ENCODE measurements at regions not wholly inside any gene's neighbourhood (a gene's known extent, or its start where the extent isn't known, plus 50 kb on each side); places are given as distances from the start of the nearest gene placed in this dataset.

DNA sequence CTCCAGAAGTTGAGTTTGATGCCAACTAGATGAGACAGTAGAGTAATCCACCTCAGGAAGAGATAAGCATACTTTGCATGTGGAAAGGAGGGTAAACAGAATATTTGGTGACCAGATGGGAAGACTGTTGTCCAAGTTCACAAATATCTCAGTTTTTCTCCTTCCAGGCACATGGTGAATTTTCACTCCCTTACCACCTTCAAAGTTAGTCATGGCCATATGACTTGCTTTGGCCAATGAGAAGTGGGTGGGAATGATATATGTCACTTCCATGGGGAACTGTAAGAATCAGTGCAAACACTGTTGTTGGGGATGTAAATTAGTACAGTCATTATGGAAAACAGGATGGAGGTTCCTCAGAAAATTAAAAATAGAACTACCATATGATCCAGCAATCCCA, 105.8 kb downstream of the SPATA19 start:
- TF ChIP-seq, protein P1, sequence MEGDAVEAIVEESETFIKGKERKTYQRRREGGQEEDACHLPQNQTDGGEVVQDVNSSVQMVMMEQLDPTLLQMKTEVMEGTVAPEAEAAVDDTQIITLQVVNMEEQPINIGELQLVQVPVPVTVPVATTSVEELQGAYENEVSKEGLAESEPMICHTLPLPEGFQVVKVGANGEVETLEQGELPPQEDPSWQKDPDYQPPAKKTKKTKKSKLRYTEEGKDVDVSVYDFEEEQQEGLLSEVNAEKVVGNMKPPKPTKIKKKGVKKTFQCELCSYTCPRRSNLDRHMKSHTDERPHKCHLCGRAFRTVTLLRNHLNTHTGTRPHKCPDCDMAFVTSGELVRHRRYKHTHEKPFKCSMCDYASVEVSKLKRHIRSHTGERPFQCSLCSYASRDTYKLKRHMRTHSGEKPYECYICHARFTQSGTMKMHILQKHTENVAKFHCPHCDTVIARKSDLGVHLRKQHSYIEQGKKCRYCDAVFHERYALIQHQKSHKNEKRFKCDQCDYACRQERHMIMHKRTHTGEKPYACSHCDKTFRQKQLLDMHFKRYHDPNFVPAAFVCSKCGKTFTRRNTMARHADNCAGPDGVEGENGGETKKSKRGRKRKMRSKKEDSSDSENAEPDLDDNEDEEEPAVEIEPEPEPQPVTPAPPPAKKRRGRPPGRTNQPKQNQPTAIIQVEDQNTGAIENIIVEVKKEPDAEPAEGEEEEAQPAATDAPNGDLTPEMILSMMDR (conservative IDR thresholded peaks at IDR 0.05; ENCODE audit: low read depth, low read length) = no peak
- TF ChIP-seq, protein P2, sequence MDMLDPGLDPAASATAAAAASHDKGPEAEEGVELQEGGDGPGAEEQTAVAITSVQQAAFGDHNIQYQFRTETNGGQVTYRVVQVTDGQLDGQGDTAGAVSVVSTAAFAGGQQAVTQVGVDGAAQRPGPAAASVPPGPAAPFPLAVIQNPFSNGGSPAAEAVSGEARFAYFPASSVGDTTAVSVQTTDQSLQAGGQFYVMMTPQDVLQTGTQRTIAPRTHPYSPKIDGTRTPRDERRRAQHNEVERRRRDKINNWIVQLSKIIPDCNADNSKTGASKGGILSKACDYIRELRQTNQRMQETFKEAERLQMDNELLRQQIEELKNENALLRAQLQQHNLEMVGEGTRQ (IDR thresholded peaks at IDR 0.05; ENCODE audit: low read depth, low read length) = no peak
- TF ChIP-seq POLR2A (IDR thresholded peaks at IDR 0.05; ENCODE audit: low read depth, low read length) (no peak), RCOR1 (IDR thresholded peaks at IDR 0.05; ENCODE audit: insufficient replicate concordance, low read length) (no peak), SMC3 (IDR thresholded peaks at IDR 0.05; ENCODE audit: low read depth, low read length) (no peak), MAFK (IDR thresholded peaks at IDR 0.05; ENCODE audit: low read depth, low read length) (no peak)
